ENCODE measurements at regions not wholly inside any gene's neighbourhood (a gene's known extent, or its start where the extent isn't known, plus 50 kb on each side); places are given as distances from the start of the nearest gene placed in this dataset.

- TF ChIP-seq, protein P1, sequence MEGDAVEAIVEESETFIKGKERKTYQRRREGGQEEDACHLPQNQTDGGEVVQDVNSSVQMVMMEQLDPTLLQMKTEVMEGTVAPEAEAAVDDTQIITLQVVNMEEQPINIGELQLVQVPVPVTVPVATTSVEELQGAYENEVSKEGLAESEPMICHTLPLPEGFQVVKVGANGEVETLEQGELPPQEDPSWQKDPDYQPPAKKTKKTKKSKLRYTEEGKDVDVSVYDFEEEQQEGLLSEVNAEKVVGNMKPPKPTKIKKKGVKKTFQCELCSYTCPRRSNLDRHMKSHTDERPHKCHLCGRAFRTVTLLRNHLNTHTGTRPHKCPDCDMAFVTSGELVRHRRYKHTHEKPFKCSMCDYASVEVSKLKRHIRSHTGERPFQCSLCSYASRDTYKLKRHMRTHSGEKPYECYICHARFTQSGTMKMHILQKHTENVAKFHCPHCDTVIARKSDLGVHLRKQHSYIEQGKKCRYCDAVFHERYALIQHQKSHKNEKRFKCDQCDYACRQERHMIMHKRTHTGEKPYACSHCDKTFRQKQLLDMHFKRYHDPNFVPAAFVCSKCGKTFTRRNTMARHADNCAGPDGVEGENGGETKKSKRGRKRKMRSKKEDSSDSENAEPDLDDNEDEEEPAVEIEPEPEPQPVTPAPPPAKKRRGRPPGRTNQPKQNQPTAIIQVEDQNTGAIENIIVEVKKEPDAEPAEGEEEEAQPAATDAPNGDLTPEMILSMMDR (IDR thresholded peaks at IDR 0.05), result no peak
Measured at GRCh38 chr2:57669570-57669969, 377.0 kb upstream of the VRK2 start.

DNA sequence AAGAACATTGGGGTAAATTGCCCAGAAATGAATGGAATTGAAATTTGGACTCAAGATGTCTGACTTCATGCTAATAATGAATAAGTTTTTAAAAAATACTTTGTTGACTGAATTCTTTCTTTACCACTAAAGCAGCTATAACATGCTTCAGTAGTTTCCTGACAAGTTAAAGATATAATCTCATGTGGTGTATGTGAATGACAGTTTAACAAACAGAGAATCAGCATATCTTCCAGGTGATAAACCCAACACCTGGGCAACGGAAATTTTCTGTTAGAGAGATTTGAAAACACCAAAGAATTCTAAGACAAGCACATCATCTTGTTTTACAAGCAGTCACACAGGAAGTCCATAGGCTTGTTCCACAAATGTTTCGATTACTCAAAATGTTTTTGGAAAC is 372.6 kb upstream of the VRK2 start:
- Histone ChIP-seq H3K4me3 (ENCODE audit: low read depth in 1 of 2, low read length in 1 of 2) (no peak overlapping the region), H3K9me3 (no peaks in the 10 kb centered on the region), H3K4me1 (ENCODE audit: control insufficient read depth in 1 of 2, insufficient read depth in 1 of 2, low read depth in 1 of 2, low read length in 1 of 2) (no peaks in the 10 kb centered on the region), H3K27ac (no peak overlapping the region), H3K27me3 (no peaks in the 10 kb centered on the region), H3K36me3 (no peaks in the 10 kb centered on the region)
- TF ChIP-seq, protein P1 (IDR thresholded peaks at IDR 0.05), result no peak

More at GRCh38 chr2:57669570-57669969, 377.0 kb upstream of the VRK2 start:
- Histone ChIP-seq H3K36me3 (no peaks in the 10 kb centered on the region), H3K4me1 (ENCODE audit: control insufficient read depth in 1 of 2, insufficient read depth in 1 of 2, low read depth in 1 of 2, low read length in 1 of 2) (no peaks in the 10 kb centered on the region), H3K9me3 (no peaks in the 10 kb centered on the region), H3K4me3 (ENCODE audit: low read depth in 1 of 2, low read length in 1 of 2) (no peak overlapping the region), H3K27ac (no peak overlapping the region), H3K27me3 (no peaks in the 10 kb centered on the region)

GRCh38 chr2:57674743-57675142 is 371.9 kb upstream of the VRK2 start:
- no peaks in the 10 kb centered on the region for H3K36me3 ChIP-seq
- TF ChIP-seq, protein P1 (IDR thresholded peaks at IDR 0.05), result no peak
- H3K4me3 ChIP-seq (ENCODE audit: low read depth in 1 of 2, low read length in 1 of 2), result no peak overlapping the region
- no peak overlapping the region for H3K27ac ChIP-seq
- no peaks in the 10 kb centered on the region for H3K27me3 ChIP-seq
- H3K4me1 ChIP-seq (ENCODE audit: control insufficient read depth in 1 of 2, insufficient read depth in 1 of 2, low read depth in 1 of 2, low read length in 1 of 2), result no peaks in the 10 kb centered on the region
- H3K9me3 ChIP-seq, result no peaks in the 10 kb centered on the region

- H3K36me3 ChIP-seq, result no peaks in the 10 kb centered on the region
Measured at GRCh38 chr2:57677296-57677695, 369.3 kb upstream of the VRK2 start.

DNA sequence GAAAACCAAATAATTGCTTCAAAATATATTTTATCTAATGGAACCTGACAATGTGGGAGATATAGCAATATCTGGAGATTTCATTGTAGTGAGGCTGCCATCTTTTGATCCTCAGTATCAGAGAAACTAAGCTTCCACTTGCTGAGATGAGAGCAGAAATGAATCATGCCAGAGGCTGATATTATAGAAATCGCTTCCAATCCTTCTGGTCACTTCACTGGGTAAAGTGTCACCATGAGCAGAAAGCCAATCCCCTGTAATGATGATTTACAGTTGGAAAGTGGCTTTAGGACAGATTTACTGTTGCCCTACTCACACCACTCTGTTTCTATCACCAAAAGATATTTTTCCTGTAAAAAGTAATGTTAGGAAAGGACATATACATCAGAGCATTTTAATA is 365.0 kb upstream of the VRK2 start:
- no peak overlapping the region for H3K4me3 ChIP-seq (ENCODE audit: low read depth in 1 of 2, low read length in 1 of 2)
- no peaks in the 10 kb centered on the region for H3K27me3 ChIP-seq
- H3K36me3 ChIP-seq, result no peaks in the 10 kb centered on the region
- no peaks in the 10 kb centered on the region for H3K9me3 ChIP-seq
- no peak overlapping the region for H3K27ac ChIP-seq
- no peaks in the 10 kb centered on the region for H3K4me1 ChIP-seq (ENCODE audit: control insufficient read depth in 1 of 2, insufficient read depth in 1 of 2, low read depth in 1 of 2, low read length in 1 of 2)
- TF ChIP-seq, protein P1 (IDR thresholded peaks at IDR 0.05), result no peak

More at GRCh38 chr2:57677296-57677695, 369.3 kb upstream of the VRK2 start:
- H3K4me3 ChIP-seq (ENCODE audit: low read depth in 1 of 2, low read length in 1 of 2), result no peak overlapping the region
- no peaks in the 10 kb centered on the region for H3K9me3 ChIP-seq
- H3K4me1 ChIP-seq (ENCODE audit: control insufficient read depth in 1 of 2, insufficient read depth in 1 of 2, low read depth in 1 of 2, low read length in 1 of 2), result no peaks in the 10 kb centered on the region
- no peak overlapping the region for H3K27ac ChIP-seq
- TF ChIP-seq, protein P1 (IDR thresholded peaks at IDR 0.05), result no peak
- H3K27me3 ChIP-seq, result no peaks in the 10 kb centered on the region

- no peaks in the 10 kb centered on the region for H3K36me3 ChIP-seq
- H3K27ac ChIP-seq, result no peak overlapping the region
- no peaks in the 10 kb centered on the region for H3K27me3 ChIP-seq
- TF ChIP-seq, protein P1 (IDR thresholded peaks at IDR 0.05), result no peak
- H3K9me3 ChIP-seq, result no peaks in the 10 kb centered on the region
- no peak overlapping the region for H3K4me3 ChIP-seq (ENCODE audit: low read depth in 1 of 2, low read length in 1 of 2)
- H3K4me1 ChIP-seq (ENCODE audit: control insufficient read depth in 1 of 2, insufficient read depth in 1 of 2, low read depth in 1 of 2, low read length in 1 of 2), result no peaks in the 10 kb centered on the region
Measured at GRCh38 chr2:57685032-57685431, 361.6 kb upstream of the VRK2 start.

Data from neutrophil (primary cell).